NOMO-1 treated with dmso at 0.1 percent for 144 hours (cell line): ENCODE measurements at regions not wholly inside any gene's neighbourhood (a gene's known extent, or its start where the extent isn't known, plus 50 kb on each side); places are given as distances from the start of the nearest gene placed in this dataset.
"Not testable (repeated sequence)": the region's sequence is repeated elsewhere in the genome, so short reads cannot be mapped to it uniquely, and the experiment has no call there.

Source experiments
- DNase-seq: peaks from one replicate; lab custom pipeline; 2025; ENCODE audit not compliant: unreplicated experiment; lab: John Stamatoyannopoulos, UW

DNA sequence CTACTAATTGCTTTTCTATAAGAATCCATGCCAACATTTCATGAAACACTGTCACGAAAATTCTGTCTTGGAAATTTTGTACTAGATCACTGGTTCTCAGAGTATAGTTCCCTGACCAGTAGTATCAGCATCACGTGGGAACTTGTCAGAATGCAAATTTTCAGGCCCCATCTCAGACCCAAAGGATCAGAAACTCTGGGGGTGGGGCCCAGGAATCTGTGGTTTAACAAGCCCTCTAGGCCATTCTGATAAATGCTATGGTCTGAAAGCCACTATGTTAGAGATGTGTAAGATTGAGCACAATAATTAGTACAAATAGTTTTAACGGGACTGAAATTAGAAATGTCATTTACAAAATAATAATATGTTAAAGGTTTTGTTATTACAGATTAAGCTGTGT lies 615.7 kb upstream of the ARRDC3 start:
- DNase-seq: no peak

DNA sequence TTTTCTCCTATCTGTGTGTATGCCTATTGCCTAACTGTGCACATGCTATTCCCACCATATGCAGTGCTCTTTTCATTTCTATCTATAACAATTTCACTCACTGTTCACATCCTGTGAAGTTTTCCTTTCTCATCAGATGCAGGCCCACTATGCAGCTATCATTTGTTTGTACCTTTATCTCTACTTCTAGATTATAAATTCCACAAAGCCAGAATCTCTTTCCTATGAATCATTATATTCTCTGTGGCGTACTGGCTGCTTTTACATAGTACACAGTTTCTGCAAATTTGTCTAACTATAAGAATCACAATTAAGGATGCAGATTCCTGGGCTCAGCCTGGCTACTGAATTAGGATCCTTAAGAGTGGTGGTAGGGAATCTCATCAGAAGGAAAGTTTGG lies 600.8 kb upstream of the ARRDC3 start:
- no peak for DNase-seq

DNA sequence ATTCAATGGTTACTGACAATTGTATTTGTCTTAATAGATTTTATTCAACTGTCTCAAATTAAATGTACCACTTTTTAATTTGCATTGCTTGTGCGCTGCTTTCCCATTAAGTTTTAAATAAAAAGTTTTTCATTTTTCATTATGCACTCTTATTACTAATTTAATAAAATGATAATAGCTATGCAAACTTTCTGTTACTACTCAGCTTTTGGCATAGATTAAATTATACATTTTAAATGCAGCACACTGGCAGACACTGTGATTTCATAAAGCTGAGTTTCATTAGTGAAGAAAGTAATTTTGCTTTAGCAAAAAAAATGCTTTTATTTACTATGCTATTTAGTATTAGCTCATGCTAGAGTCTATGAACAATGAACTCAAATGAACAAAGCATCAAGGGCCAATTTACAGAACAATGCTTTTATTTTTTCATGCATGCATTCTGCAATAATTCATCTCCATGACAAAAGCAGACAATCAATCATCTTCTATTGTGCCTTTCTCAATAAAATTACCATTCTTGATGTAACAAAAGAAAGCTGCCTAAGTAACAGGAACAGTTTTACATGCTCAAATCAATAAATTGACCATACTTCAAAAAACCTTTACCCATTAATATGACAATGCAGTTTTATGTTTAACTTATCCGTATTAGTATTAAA lies 595.2 kb upstream of the ARRDC3 start:
- DNase-seq: no peak

DNA sequence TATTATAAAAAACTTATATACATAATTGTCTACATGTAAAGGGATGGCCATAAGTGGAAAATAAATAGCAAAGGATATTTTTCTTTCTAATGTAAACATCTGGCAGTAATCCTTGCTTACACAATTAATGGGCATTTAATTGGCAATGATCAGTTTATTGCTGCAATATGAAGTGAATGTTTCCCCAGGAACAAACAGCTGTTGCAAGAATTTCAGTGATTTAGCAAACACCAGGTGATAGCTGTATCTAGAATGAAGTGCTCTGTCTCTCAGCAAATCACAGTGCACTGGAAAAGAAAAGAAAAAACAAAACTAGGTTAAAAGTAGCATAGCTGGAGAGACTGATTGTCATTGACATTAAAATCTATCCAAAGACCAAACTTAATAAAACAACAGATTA lies 594.5 kb upstream of the ARRDC3 start:
- no peak for DNase-seq

- DNase-seq: no peak
These were observed 593.3 kb upstream of the ARRDC3 start for GRCh38 chr5:91976451-91976850.

DNA sequence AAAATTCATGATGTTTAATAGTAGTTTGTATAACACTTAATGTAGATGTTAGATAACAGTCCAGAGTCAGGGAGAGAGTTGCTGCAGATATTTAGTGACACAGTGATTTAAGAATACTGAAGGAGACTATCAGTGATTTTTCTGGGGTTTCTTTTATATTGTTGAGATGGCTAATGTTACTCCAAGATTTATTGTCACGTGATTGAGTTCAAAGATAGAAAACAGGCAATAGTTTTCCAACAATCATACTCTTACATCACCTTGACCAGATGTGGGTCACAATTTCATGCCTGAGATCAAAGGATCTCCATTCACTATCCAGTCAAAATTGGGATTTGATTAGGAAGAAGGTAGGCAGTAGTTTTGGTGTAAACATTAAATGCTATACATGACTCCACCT lies 580.0 kb upstream of the ARRDC3 start:
- no peak for DNase-seq

GRCh38 chr5:91957666-91958065 lies 574.5 kb upstream of the ARRDC3 start:
- DNase-seq: no peak

DNA sequence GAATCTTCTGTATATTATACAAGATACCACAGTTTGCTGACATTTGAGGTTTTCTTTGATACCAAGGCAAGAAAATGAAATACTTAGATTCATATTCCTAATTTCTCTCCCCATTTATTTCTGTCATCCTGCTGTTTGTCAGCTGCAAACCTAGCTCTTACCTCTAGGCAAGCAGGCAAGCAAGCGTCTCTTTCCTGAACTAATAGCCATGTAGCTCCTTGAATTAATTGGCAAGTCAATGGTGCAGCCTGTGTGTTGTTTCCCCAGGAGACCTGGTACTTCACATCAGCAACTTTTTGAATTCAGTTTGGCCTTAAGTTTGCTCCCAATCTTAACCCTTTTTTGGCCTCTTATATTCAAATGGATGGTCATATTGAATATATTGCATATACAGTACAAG lies 573.6 kb upstream of the ARRDC3 start:
- no peak for DNase-seq

- no peak for DNase-seq
These were observed 572.5 kb upstream of the ARRDC3 start for GRCh38 chr5:91955610-91956009.

- no peak for DNase-seq
These were observed 571.0 kb upstream of the ARRDC3 start for GRCh38 chr5:91954136-91954535.

DNA sequence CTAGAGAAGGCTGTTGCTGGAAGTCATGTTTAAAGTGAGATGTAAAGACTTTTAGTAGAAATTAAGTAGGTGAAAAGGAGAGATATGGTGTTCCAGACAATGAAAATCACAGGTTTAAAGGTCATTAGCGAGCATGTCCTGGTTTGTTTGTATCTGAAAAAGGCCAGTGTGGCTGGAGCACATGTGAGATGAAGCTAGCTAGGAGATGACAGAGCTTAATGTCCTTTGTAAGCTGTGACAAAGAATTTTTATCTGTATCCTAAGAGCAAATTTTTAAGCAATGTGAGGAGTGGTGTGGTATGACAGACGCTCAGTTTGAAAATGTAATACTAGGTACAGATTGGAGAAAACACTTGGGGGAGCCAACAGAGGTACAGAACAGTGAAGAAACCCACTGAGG lies 567.2 kb upstream of the ARRDC3 start:
- DNase-seq: no peak

- DNase-seq: no peak
These were observed 563.8 kb upstream of the ARRDC3 start for GRCh38 chr5:91946870-91947269.

DNA sequence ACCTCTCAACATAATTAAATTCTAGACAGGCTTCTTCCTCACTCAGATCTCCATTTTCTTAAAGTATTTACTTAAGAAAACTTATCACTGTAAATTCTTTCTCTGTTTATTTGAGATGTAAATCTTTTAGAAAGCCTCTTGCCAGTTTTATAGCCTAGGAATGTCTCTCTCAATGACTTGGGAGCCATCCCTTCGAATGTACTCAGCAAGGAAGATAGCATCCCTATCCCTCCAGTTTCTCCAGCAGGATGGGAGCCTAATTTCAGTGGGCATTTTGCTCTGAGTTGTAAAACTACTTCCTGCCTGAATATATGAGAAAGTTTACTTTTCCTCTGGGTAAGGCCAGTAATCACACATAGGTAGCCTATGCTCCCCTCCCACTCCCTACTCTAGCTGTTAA lies 558.5 kb upstream of the ARRDC3 start:
- no peak for DNase-seq

- no peak for DNase-seq
These were observed 555.3 kb upstream of the ARRDC3 start for GRCh38 chr5:91938441-91938840.

- DNase-seq: no peak
These were observed 554.0 kb upstream of the ARRDC3 start for GRCh38 chr5:91937121-91937520.

DNA sequence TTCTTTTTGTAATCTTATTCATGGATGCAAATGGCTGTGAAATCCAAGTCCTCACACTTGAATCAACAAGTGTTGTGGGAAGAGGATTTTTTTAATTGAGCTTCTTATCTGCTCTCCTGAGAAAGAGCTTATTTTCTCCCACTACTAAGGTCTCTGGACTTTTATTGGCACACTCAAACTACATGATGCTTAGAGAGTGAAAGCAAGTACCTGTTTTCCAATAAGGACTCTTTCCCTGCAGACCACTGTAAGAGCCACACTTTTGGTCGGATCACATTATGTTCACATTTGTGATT lies 546.4 kb upstream of the ARRDC3 start:
- no peak for DNase-seq

DNA sequence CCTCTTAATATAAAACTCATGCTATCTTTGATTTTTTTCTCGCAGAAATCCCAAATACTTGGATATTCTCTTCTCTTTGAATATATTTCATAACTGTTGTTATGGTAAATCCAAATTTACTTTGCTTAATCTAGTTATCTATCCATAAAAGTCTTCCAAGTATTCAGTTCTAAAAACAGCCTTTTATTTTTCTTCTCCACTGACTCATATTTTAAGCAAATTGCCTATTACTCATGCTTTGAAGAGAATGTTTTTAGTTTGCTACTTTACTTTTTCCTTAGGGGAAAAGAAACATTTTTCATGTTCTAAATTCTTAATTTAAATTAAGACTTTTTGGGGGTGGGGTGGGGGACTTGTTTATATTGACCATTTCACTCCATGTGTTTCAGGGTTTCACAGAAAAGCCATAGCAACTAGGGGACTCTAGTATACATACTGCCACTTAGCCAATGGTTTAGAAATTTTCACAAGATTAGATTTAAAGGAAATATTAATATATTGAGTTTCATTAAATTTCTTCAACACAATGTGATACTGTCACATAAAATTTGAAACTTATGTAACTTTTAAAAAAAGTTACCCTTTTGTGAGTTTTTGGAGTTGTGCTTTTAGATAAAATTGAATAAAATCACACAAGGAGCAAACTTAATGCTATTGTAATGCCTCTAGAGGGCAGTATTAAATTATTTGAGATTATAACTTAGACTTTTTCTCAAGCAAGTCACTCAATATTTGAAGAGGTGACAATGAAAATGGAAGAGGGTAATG lies 545.8 kb upstream of the ARRDC3 start:
- no peak for DNase-seq

GRCh38 chr5:91927439-91927838 lies 544.3 kb upstream of the ARRDC3 start:
- no peak for DNase-seq

DNA sequence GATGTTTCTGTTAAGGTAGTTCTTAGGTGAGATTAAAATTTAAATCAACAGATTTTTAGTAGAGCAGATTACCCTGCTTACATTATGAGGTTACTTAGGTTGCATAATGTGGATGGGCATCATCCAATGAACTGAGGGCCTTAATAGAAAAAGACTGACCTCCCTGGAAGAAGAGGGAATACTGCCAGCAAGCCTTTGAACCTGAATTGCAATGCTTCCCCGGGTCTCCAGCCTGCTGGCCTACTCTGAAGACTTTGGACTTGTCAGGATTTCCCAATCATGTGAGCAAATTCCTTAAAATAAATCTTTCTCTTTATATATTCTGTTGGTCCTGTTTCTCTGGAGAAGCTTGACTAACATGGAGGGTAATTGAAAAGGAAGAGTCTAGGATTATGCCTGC lies 542.1 kb upstream of the ARRDC3 start:
- DNase-seq: no peak

DNA sequence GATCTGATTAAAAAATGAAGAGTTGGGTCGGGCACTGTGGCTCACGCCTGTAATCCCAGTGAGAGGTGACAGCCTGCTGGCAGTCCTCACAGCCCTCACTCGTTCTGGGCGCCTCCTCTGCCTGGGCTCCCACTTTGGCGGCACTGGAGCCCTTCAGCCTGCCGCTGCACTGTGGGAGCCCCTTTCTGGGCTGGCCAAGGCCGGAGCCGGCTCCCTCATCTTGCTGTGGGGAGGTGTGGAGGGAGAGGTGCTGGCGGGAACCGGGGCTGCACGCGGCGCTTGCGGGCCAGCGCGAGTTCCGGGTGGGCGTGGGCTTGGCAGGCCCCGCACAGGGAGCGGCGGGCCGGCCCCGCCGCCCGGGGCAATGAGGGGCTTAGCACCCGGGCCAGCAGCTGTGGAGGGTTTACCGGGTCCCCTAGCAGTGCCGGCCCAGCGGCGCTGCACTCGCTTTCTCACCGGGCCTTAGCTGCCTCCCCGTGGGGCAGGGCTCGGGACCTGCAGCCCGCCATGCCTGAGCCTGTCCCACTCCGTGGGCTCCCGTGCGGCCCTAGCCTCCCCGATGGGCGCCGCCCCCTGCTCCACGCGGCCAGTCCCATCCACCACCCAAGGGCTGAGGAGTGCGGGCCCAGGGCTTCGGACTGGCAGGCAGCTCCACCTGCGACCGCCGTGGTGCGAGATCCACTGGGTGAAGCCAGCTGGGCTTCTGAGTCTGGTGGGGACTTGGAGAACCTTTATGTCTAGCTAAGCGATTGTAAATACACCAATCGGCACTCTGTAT lies 534.1 kb upstream of the ARRDC3 start:
- DNase-seq: not testable (repeated sequence)

DNA sequence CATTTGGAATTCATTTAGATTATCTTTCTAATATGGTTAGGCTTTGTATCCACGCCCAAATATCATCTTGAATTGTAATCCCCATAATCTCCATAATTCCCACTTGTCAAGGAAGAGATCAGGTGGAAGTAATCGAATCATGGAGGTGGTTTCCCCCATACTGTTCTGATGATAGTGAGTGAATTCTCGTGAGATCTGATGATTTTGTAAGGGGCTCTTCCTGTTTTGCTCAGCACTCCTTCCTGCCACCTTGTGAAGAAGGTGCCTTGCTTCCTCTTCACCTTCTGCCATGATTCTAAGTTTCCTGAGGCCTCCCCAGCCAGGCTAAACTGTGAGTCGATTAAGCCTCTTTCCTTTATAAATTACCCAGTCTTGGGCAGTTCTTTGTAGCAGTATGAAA lies 527.5 kb upstream of the ARRDC3 start:
- DNase-seq: no peak

- no peak for DNase-seq
These were observed 527.1 kb upstream of the ARRDC3 start for GRCh38 chr5:91910247-91910646.
